HepG2 (cell line): ENCODE measurements at regions not wholly inside any gene's neighbourhood (a gene's known extent, or its start where the extent isn't known, plus 50 kb on each side); places are given as distances from the start of the nearest gene placed in this dataset.
A peak's percentile ranks its signal among the peaks of the same experiment; 100 is the strongest.

Experiments used
- ATAC-seq: fragments of 200-7000 bp; cut with Tn5 transposase; 3 replicates; pipeline ENCODE4 v1.9.1; 2020; ENCODE audit warnings: mild to moderate bottlenecking, moderate library complexity
- BruUV-seq: library from RNA; stranded (reverse); fragments of 400-500 nt; replicated peaks from 2 replicates; lab custom pipeline; 2021; lab: Mats Ljungman, UMichigan
- CTCF ChIA-PET: fragments of 300-600 bp; formaldehyde crosslinking; extraction: SDS; loops from one replicate; lab custom pipeline; 2021; ENCODE audit warnings: low total read pairs, inconsistent platforms, low intra/inter-chr PET ratio; lab: Yijun Ruan, JAX
- POLR2A ChIA-PET: fragments of 350-600 bp; sonication (Branson Sonifier 250); formaldehyde crosslinking; loops from one replicate; lab custom pipeline; 2020; ENCODE audit warnings: antibody characterized with exemption, inconsistent platforms; lab: Yijun Ruan, JAX
- DNase-seq: peaks from one replicate; pipeline ENCODE4 v3.0.0-alpha.2; 2015; ENCODE audit warnings: low spot score
- FAIRE-seq: peaks from 3 replicates; lab custom pipeline; 2011; peaks lifted over from hg19 to GRCh38; lab: Jason Lieb, UNC
- H2AFZ ChIP-seq: one replicate; pipeline ENCODE4 v1.6.1; 2011; ENCODE audit warnings: low read length, inconsistent platforms
- H3K27ac ChIP-seq: fragments of 300-600 bp; 3 replicates; pipeline ENCODE4 v1.8.0; 2011; ENCODE audit warnings: mixed run types, mild to moderate bottlenecking, mixed read lengths, low read length, inconsistent platforms; ENCODE audit not compliant: insufficient read depth; ENCODE audit errors: extremely low read length
- H3K27me3 ChIP-seq, 2 experiments: fragments of 200-600 bp in 1 of 2; 2 replicates in 1 of 2; 3 replicates in 1 of 2; pipeline versions ENCODE4 v1.6.0 to v1.8.0; 2011; ENCODE audit warnings: low read length in 2 of 2, mild to moderate bottlenecking in 2 of 2, moderate library complexity in 2 of 2, inconsistent platforms in 1 of 2; ENCODE audit not compliant: insufficient read depth in 2 of 2, control insufficient read depth in 1 of 2
- H3K36me3 ChIP-seq, 2 experiments: fragments of 200-600 bp in 1 of 2; replicated peaks in 1 of 2; 2 replicates in 1 of 2; 3 replicates in 1 of 2; pipeline versions ENCODE4 v1.5.1 to v1.8.0; 2011; ENCODE audit warnings: low read length in 2 of 2, inconsistent platforms in 1 of 2; ENCODE audit not compliant: insufficient read depth in 2 of 2, control insufficient read depth in 1 of 2
- H3K4me1 ChIP-seq: 2 replicates; pipeline ENCODE4 v1.5.1; 2012; ENCODE audit warnings: low read length, inconsistent platforms; ENCODE audit not compliant: insufficient read depth
- H3K4me2 ChIP-seq: 2 replicates; pipeline ENCODE4 v1.6.0; 2011; ENCODE audit warnings: low read depth, low read length, inconsistent platforms
- H3K4me3 ChIP-seq, 3 experiments: fragments of 200-600 bp in 1 of 3; sonication (generic), shearing (Covaris generic) in 1 of 3; replicated peaks in 1 of 3; 2 replicates each; pipeline ENCODE4 v1.5.1; 2011 to 2016; ENCODE audit warnings: low read length in 3 of 3, inconsistent platforms in 2 of 3, low read depth in 2 of 3, mild to moderate bottlenecking in 2 of 3, control low read depth in 1 of 3, mixed read lengths in 1 of 3; ENCODE audit not compliant: insufficient read depth in 1 of 3
- H3K79me2 ChIP-seq: one replicate; pipeline ENCODE4 v1.6.1; 2011; ENCODE audit warnings: low read length, inconsistent platforms; ENCODE audit not compliant: insufficient read depth
- H3K9ac ChIP-seq: 2 replicates; pipeline ENCODE4 v1.6.0; 2011; ENCODE audit warnings: mild to moderate bottlenecking, low read depth, low read length, inconsistent platforms; ENCODE audit not compliant: insufficient read depth
- H3K9me3 ChIP-seq: 2 replicates; pipeline ENCODE4 v1.5.1; 2012; ENCODE audit warnings: mild to moderate bottlenecking, low read length
- H4K20me1 ChIP-seq: 2 replicates; pipeline ENCODE4 v1.6.0; 2011; ENCODE audit warnings: inconsistent platforms, mild to moderate bottlenecking, low read length, moderate library complexity; ENCODE audit not compliant: insufficient read depth
- AGO1 ChIP-seq: fragments of 200-400 bp; formaldehyde crosslinking; IDR thresholded peaks from 2 replicates; pipeline ENCODE4 v1.6.1; 2017; ENCODE audit warnings: mild to moderate bottlenecking, low read depth, low read length, moderate library complexity; ENCODE audit not compliant: poor library complexity, severe bottlenecking
- KDM6A ChIP-seq: IDR thresholded peaks from 2 replicates; pipeline ENCODE4 v1.6.1; 2016; ENCODE audit warnings: low read depth
- MAFF ChIP-seq: IDR thresholded peaks from 2 replicates; pipeline ENCODE4 v1.6.1; 2011; ENCODE audit warnings: low read depth, low read length, improper control_type of control experiment
- MAFK ChIP-seq, 2 experiments: IDR thresholded peaks in 1 of 2; conservative IDR thresholded peaks in 1 of 2; 2 replicates each; pipeline ENCODE4 v1.6.1; 2011; ENCODE audit warnings: improper control_type of control experiment in 2 of 2, low read length in 2 of 2
- NFYB ChIP-seq: sonication (generic); formaldehyde crosslinking; IDR thresholded peaks from 2 replicates; pipeline ENCODE4 v1.4.0; 2020; ENCODE audit warnings: missing genetic modification reagents
- ZFP90 ChIP-seq: sonication (generic); formaldehyde crosslinking; IDR thresholded peaks from 2 replicates; pipeline ENCODE4 v1.8.0; 2022; ENCODE audit warnings: missing genetic modification reagents, mild to moderate bottlenecking, inconsistent platforms, borderline replicate concordance
- ZNF350 ChIP-seq: sonication (generic); formaldehyde crosslinking; IDR thresholded peaks from 2 replicates; pipeline ENCODE4 v1.4.0; 2020; ENCODE audit warnings: mild to moderate bottlenecking, low read depth, missing genetic modification reagents, borderline replicate concordance
- ZNF563 ChIP-seq: sonication (generic); formaldehyde crosslinking; IDR thresholded peaks from 2 replicates; pipeline ENCODE4 v1.8.0; 2022; ENCODE audit warnings: mild to moderate bottlenecking, moderate library complexity, missing genetic modification reagents
- ZNF598 ChIP-seq: sonication (generic); formaldehyde crosslinking; IDR thresholded peaks from 2 replicates; pipeline ENCODE4 v1.5.1; 2020; ENCODE audit warnings: mild to moderate bottlenecking, missing genetic modification reagents, borderline replicate concordance
- WGBS: methylation state at CpG from one replicate; pipeline ENCODE4 v1.1.6; 2017; ENCODE audit warnings: low lambda C conversion rate; 5-methylcytosine and 5-hydroxymethylcytosine counted together
- in situ Hi-C: cut with HindIII; loops from 2 replicates; pipeline ENCODE4 v1.10.0; 2017; ENCODE audit warnings: low pct_unique_long_range_greater_than_20kb; ENCODE audit not compliant: extremely low pct_ligation_motif_present
- intact Hi-C: fragments of 100-400 bp; cut with micrococcal nuclease; formaldehyde crosslinking; loops from one replicate; pipeline ENCODE4 v1.10.0; 2022; ENCODE audit not compliant: unreplicated experiment
- TF ChIP-seq, protein P1 (sequence below), 2 experiments: fragments of 450-650 bp in 1 of 2; sonication (generic) in 1 of 2; formaldehyde crosslinking; IDR thresholded peaks; 2 replicates each; pipeline versions ENCODE4 v1.5.0 to v1.8.0; 2020 to 2022; ENCODE audit warnings: mild to moderate bottlenecking in 1 of 2, missing genetic modification reagents in 1 of 2
- TF ChIP-seq, protein P2 (sequence below): sonication (generic); formaldehyde crosslinking; IDR thresholded peaks from 2 replicates; pipeline ENCODE4 v1.5.0; 2020; ENCODE audit warnings: missing genetic modification reagents
- TF ChIP-seq, protein P3 (sequence below): sonication (generic); formaldehyde crosslinking; IDR thresholded peaks from 2 replicates; pipeline ENCODE4 v1.4.0; 2020; ENCODE audit warnings: mild to moderate bottlenecking, low read depth, missing genetic modification reagents
- TF ChIP-seq, protein P4 (sequence below): IDR thresholded peaks from 2 replicates; pipeline ENCODE4 v1.6.1; 2016; ENCODE audit warnings: low read depth

DNA sequence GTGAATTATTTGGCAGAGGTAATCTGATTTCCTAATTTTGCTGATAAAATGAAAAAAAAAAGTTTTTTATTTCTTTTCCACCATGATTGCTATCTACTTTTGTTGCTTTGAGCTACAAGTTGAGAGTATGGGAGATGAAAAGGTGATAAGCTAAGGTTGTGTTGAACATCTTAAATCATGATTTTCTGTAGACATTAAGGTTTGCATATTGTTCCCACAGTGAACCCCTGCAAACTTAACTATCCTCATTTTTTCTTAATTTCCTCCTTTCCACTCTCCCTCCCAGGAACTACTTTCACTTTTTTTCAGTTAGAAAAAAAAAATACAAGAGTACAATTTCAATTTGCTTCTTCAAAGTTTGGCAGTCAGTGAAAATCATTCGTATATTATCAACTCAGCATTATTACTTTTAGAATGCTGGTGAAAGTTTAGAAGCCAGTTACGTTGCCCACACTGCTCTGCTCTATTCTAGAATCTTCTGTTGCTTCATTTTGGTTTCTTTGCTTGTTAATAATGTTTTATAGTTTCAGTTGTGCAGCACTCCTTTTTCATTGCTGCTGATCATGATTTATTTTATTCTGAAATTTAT is 673.8 kb upstream of the CITED2 start:
- Histone ChIP-seq H3K27me3 (no peaks in the 10 kb centered on the region), H3K79me2 (no peaks in the 10 kb centered on the region), H3K9ac (no peak overlapping the region), H3K4me2 (no peak overlapping the region), H4K20me1 (no peaks in the 10 kb centered on the region), H3K4me1 (no peaks in the 10 kb centered on the region), H3K9me3 (no peaks in the 10 kb centered on the region), H2AFZ (no peak overlapping the region), H3K4me3 (no peak overlapping the region), H3K36me3 (no peaks in the 10 kb centered on the region), H3K27ac (no peak overlapping the region)
- FAIRE-seq (no peak), ATAC-seq (no peak), DNase-seq (no peak)
- TF ChIP-seq MAFK (conservative IDR thresholded peaks at IDR 0.05 in 1 of 2, IDR thresholded peaks at IDR 0.05 in 1 of 2; ENCODE audit: low read length in 2 of 2) (peak; percentile 37 to 53; a peak in 3 of 4 replicates), MAFF (peak; percentile 33; the same call in 1 of the 2 replicates), ZNF598 (CRISPR knock-in tag) (no peak)
- WGBS: 4% methylated on average over 2 of the region's 2 CpGs
- POLR2A ChIA-PET: no interaction called here
- intact Hi-C loops (no loop called here), in situ Hi-C loops (no loop called here)
- BruUV-seq: no TSS peak
- CTCF ChIA-PET: no interaction called here

DNA sequence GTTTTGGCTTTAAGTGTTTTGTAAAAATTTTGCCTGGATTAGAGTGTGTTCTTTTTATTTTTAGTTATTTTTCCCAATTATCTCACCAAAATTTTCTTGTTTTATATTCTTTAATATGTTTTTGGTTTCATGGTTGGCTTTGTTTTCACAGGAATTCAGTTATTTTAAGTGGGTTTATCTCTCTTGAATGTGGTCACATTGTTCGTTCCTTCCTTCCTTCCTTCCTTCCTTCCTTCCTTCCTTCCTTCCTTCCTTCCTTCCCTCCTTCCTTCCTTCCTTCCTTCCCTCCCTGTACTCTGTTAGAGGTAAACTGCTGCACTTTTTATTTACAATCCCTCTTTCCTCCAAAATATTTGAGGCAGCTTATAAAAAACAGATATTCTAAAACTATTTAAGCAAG is 672.9 kb upstream of the CITED2 start:
- FAIRE-seq (no peak), DNase-seq (no peak), ATAC-seq (no peak)
- Histone ChIP-seq H2AFZ (no peak overlapping the region), H3K4me1 (no peaks in the 10 kb centered on the region), H3K36me3 (no peaks in the 10 kb centered on the region), H4K20me1 (no peaks in the 10 kb centered on the region), H3K9ac (no peak overlapping the region), H3K79me2 (no peaks in the 10 kb centered on the region), H3K9me3 (no peaks in the 10 kb centered on the region), H3K4me2 (no peak overlapping the region), H3K27ac (no peak overlapping the region), H3K4me3 (no peak overlapping the region), H3K27me3 (no peaks in the 10 kb centered on the region)
- BruUV-seq: no TSS peak
- CTCF ChIA-PET: no interaction called here
- in situ Hi-C loops (no loop called here), intact Hi-C loops (no loop called here)
- 43% methylated on average over 1 of the region's 1 CpG for WGBS
- POLR2A ChIA-PET: no interaction called here
- TF ChIP-seq AGO1: no peak
- no peak for TF ChIP-seq NFYB
- TF ChIP-seq, protein P1, sequence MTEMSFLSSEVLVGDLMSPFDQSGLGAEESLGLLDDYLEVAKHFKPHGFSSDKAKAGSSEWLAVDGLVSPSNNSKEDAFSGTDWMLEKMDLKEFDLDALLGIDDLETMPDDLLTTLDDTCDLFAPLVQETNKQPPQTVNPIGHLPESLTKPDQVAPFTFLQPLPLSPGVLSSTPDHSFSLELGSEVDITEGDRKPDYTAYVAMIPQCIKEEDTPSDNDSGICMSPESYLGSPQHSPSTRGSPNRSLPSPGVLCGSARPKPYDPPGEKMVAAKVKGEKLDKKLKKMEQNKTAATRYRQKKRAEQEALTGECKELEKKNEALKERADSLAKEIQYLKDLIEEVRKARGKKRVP (CRISPR knock-in tag; IDR thresholded peaks at IDR 0.05): no peak
- no peak for TF ChIP-seq ZNF563 (CRISPR knock-in tag)
- TF ChIP-seq, protein P2, sequence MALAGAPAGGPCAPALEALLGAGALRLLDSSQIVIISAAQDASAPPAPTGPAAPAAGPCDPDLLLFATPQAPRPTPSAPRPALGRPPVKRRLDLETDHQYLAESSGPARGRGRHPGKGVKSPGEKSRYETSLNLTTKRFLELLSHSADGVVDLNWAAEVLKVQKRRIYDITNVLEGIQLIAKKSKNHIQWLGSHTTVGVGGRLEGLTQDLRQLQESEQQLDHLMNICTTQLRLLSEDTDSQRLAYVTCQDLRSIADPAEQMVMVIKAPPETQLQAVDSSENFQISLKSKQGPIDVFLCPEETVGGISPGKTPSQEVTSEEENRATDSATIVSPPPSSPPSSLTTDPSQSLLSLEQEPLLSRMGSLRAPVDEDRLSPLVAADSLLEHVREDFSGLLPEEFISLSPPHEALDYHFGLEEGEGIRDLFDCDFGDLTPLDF (CRISPR knock-in tag): no peak
- TF ChIP-seq, protein P3, sequence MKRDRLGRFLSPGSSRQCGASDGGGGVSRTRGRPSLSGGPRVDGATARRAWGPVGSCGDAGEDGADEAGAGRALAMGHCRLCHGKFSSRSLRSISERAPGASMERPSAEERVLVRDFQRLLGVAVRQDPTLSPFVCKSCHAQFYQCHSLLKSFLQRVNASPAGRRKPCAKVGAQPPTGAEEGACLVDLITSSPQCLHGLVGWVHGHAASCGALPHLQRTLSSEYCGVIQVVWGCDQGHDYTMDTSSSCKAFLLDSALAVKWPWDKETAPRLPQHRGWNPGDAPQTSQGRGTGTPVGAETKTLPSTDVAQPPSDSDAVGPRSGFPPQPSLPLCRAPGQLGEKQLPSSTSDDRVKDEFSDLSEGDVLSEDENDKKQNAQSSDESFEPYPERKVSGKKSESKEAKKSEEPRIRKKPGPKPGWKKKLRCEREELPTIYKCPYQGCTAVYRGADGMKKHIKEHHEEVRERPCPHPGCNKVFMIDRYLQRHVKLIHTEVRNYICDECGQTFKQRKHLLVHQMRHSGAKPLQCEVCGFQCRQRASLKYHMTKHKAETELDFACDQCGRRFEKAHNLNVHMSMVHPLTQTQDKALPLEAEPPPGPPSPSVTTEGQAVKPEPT (CRISPR knock-in tag): no peak
- TF ChIP-seq ZNF350 (CRISPR knock-in tag): no peak
- TF ChIP-seq, protein P4, sequence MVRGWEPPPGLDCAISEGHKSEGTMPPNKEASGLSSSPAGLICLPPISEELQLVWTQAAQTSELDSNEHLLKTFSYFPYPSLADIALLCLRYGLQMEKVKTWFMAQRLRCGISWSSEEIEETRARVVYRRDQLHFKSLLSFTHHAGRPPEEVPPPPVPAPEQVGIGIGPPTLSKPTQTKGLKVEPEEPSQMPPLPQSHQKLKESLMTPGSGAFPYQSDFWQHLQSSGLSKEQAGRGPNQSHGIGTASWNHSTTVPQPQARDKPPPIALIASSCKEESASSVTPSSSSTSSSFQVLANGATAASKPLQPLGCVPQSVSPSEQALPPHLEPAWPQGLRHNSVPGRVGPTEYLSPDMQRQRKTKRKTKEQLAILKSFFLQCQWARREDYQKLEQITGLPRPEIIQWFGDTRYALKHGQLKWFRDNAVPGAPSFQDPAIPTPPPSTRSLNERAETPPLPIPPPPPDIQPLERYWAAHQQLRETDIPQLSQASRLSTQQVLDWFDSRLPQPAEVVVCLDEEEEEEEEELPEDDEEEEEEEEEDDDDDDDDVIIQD (CRISPR knock-in tag): no peak
- no peak for TF ChIP-seq ZFP90 (CRISPR knock-in tag)
- TF ChIP-seq KDM6A (CRISPR knock-in tag): no peak
